ENCODE measurements at regions not wholly inside any gene's neighbourhood (a gene's known extent, or its start where the extent isn't known, plus 50 kb on each side); places are given as distances from the start of the nearest gene placed in this dataset.
"Not testable (repeated sequence)": the region's sequence is repeated elsewhere in the genome, so short reads cannot be mapped to it uniquely, and the experiment has no call there.

- DNase-seq (ENCODE audit: low read depth), result no peak
- TF ChIP-seq CTCF (IDR thresholded peaks at IDR 0.05; ENCODE audit: insufficient read depth, low read length), result no peak
- H3K4me3 ChIP-seq (ENCODE audit: low read depth, low read length), result no peak overlapping the region
These were observed 142.7 kb downstream of the TSEN15 start for GRCh38 chr1:184194236-184194635.

DNA sequence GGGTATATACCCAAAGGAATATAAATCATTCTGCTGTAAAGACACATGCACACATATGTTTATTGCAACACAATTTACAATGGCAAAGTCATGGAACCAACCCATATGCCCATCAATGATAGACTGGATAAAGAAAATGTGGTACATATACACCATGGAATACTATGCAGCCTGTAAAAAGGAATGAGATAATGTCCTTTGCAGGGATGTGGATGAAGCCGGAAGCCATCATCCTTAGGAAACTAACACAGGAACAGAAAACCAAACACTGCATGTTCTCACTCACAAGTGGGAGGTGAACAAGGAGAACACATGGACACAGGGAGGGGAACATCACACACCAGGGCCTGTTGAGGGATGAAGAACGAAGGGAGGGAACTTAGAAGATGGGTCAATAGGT is 144.2 kb downstream of the TSEN15 start:
- H3K4me3 ChIP-seq (ENCODE audit: low read depth, low read length); DNase-seq (ENCODE audit: low read depth): not testable (repeated sequence)

- H3K4me3 ChIP-seq (ENCODE audit: low read depth, low read length), result no peak overlapping the region
- DNase-seq (ENCODE audit: low read depth), result no peak
- no peak for TF ChIP-seq CTCF (IDR thresholded peaks at IDR 0.05; ENCODE audit: insufficient read depth, low read length)
These were observed 146.3 kb downstream of the TSEN15 start for GRCh38 chr1:184197831-184198230.

DNA sequence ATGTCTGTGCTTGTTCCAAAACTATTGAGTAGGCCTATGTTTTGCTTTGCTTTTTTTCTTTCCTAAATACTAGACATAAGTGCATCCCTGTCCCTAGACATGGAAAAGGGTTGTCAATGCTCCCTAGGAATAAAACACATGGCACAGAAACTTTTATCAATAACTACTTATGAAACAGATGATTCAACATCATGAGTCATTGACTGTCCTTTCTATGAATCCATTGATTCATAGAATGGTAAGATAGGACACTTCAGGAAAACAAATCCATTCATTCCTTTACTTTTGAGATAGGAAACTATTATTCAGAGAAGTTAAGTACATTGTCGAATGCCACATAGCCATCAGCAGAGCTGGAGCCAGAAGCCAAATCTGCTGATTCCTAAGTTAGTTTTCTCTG is 147.5 kb downstream of the TSEN15 start:
- H3K4me3 ChIP-seq (ENCODE audit: low read depth, low read length), result no peak overlapping the region
- no peak for TF ChIP-seq CTCF (IDR thresholded peaks at IDR 0.05; ENCODE audit: insufficient read depth, low read length)
- peak; percentile 46 for DNase-seq (ENCODE audit: low read depth)

GRCh38 chr1:184199438-184200085 is 148.0 kb downstream of the TSEN15 start:
- H3K4me3 ChIP-seq (ENCODE audit: low read depth, low read length), result no peak overlapping the region
- no peak for DNase-seq (ENCODE audit: low read depth)
- no peak for TF ChIP-seq CTCF (IDR thresholded peaks at IDR 0.05; ENCODE audit: insufficient read depth, low read length)

GRCh38 chr1:184208622-184209021 is 157.1 kb downstream of the TSEN15 start:
- no peak overlapping the region for H3K4me3 ChIP-seq (ENCODE audit: low read depth, low read length)
- DNase-seq (ENCODE audit: low read depth), result no peak
- no peak for TF ChIP-seq CTCF (IDR thresholded peaks at IDR 0.05; ENCODE audit: insufficient read depth, low read length)

- peak; percentile 50 for DNase-seq (ENCODE audit: low read depth)
- TF ChIP-seq CTCF (IDR thresholded peaks at IDR 0.05; ENCODE audit: insufficient read depth, low read length), result no peak
- H3K4me3 ChIP-seq (ENCODE audit: low read depth, low read length), result no peak overlapping the region
These were observed 158.5 kb downstream of the TSEN15 start for GRCh38 chr1:184210031-184210430.

Measured in fibroblast of the aortic adventitia (primary cell).